ENCODE measurements at regions not wholly inside any gene's neighbourhood (a gene's known extent, or its start where the extent isn't known, plus 50 kb on each side); places are given as distances from the start of the nearest gene placed in this dataset.

GRCh38 chr14:66244834-66245233 lies 241.3 kb upstream of the CCDC196 start:
- DNase-seq (ENCODE audit: low read depth, low spot score) = no peak
- no peak for TF ChIP-seq CTCF (IDR thresholded peaks at IDR 0.05; ENCODE audit: insufficient read depth, low read length, missing control alignments)
- H3K4me3 ChIP-seq (ENCODE audit: low read depth, low read length) = no peak overlapping the region
- POLR2A ChIA-PET = no interaction called here
- CTCF ChIA-PET = no interaction called here

- DNase-seq (ENCODE audit: low read depth, low spot score) = no peak
- H3K4me3 ChIP-seq (ENCODE audit: low read depth, low read length) = no peak overlapping the region
- POLR2A ChIA-PET = no interaction called here
- CTCF ChIA-PET = no interaction called here
- TF ChIP-seq CTCF (IDR thresholded peaks at IDR 0.05; ENCODE audit: insufficient read depth, low read length, missing control alignments) = no peak
Measured at GRCh38 chr14:66247662-66248193, 238.4 kb upstream of the CCDC196 start.

DNA sequence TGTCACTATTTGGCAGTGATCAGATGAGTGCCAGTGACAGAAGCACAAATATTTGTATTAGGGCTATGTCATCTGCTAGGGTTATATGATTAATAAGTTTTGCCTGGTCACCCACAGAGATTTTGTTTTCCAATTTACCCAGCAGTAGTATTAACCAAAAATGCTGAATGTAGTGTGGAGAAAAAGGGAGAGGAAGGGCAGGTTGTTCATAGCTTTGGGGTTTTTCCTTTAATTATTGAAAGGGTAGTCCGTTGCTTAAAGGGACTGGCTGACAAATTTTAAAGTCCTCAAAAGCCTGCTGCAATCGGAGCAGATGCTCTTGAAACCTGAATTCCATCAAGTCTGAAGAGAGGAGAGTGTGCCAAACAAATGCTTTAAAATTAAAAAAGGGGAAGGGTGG lies 237.9 kb upstream of the CCDC196 start:
- CTCF ChIA-PET = no interaction called here
- POLR2A ChIA-PET = no interaction called here
- H3K4me3 ChIP-seq (ENCODE audit: low read depth, low read length) = no peak overlapping the region
- no peak for DNase-seq (ENCODE audit: low read depth, low spot score)
- no peak for TF ChIP-seq CTCF (IDR thresholded peaks at IDR 0.05; ENCODE audit: insufficient read depth, low read length, missing control alignments)

GRCh38 chr14:66249544-66249943 lies 236.6 kb upstream of the CCDC196 start:
- TF ChIP-seq CTCF (IDR thresholded peaks at IDR 0.05; ENCODE audit: insufficient read depth, low read length, missing control alignments) = no peak
- POLR2A ChIA-PET = no interaction called here
- no peak for DNase-seq (ENCODE audit: low read depth, low spot score)
- no peak overlapping the region for H3K4me3 ChIP-seq (ENCODE audit: low read depth, low read length)
- CTCF ChIA-PET = no interaction called here

DNA sequence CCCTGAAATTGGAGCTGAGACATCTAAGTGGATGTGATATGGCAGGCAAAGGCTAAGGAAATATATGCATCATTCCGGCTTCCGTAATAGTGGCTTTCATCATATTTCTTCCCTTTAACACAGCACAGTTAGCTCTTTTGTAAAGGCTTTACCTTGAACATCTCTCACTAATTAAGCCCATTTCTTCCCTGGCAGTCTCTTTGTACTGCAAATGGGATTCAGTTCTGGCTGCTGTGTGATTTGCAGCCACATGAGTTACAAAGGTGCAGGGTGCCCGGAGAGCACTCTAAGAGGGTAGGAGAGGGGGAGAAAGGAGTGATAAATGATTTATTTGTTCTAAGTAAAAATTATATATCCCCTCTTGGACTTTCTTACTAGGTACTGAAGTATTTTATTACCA lies 232.1 kb upstream of the CCDC196 start:
- ChIA-PET CTCF (no interaction called here), POLR2A (no interaction called here)
- no peak for DNase-seq (ENCODE audit: low read depth, low spot score)
- no peak overlapping the region for H3K4me3 ChIP-seq (ENCODE audit: low read depth, low read length)
- TF ChIP-seq CTCF (IDR thresholded peaks at IDR 0.05; ENCODE audit: insufficient read depth, low read length, missing control alignments) = no peak

DNA sequence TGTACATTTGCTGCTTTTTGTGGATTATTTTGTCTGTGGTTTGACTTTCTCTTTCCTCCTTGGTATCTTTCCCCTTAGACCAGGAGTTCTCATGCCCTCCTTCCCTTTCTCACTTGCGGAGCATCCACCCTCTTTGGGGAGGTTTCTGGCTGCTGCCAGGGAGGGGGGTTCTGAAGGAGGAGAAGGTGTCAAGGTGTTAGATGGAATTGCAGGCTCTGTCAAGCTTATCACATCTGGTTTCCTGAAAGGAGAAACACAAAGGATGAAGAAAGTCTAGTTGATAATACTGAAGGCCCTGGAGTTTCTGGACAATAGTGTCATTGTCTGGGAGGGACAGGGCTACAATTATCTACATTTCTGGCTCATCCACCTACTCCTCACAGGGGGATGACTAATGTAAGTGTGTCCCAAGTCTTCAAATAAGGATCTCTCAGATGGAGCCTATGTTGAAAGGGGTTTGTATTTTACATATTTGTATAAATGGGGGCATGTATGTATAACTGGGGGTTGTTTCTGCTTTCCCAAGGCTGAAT lies 217.3 kb upstream of the CCDC196 start:
- ChIA-PET POLR2A (no interaction called here), CTCF (no interaction called here)
- no peak for DNase-seq (ENCODE audit: low read depth, low spot score)
- no peak for TF ChIP-seq CTCF (IDR thresholded peaks at IDR 0.05; ENCODE audit: insufficient read depth, low read length, missing control alignments)
- no peak overlapping the region for H3K4me3 ChIP-seq (ENCODE audit: low read depth, low read length)

Data from AG04449 (cell line).